A673 (cell line): ENCODE measurements at regions not wholly inside any gene's neighbourhood (a gene's known extent, or its start where the extent isn't known, plus 50 kb on each side); places are given as distances from the start of the nearest gene placed in this dataset.

Experiments
- CTCF ChIP-seq: fragments of 300-800, 200-600 bp; sonication (generic); conservative IDR thresholded peaks from 2 replicates; pipeline ENCODE4 v1.5.1; 2017; ENCODE audit warnings: low read depth, mild to moderate bottlenecking, antibody characterized with exemption, low read length, moderate library complexity, mixed read lengths
- EZH2 ChIP-seq: fragments of 200-600 bp; sonication (generic); IDR thresholded peaks from 2 replicates; pipeline ENCODE4 v1.6.1; 2017; ENCODE audit warnings: borderline replicate concordance, low read depth, mild to moderate bottlenecking, mixed read lengths, antibody characterized with exemption, low read length; ENCODE audit not compliant: poor library complexity, severe bottlenecking

GRCh38 chr17:55624772-55625433 lies 97.8 kb downstream of the TMEM100 start:
- no peak for TF ChIP-seq CTCF
- TF ChIP-seq EZH2: no peak
